Osteocyte (in vitro differentiated cells): ENCODE measurements at regions not wholly inside any gene's neighbourhood (a gene's known extent, or its start where the extent isn't known, plus 50 kb on each side); places are given as distances from the start of the nearest gene placed in this dataset.

Experiments
- DNase-seq: peaks from one replicate; pipeline ENCODE4 v3.0.0; 2021; ENCODE audit warnings: mixed read lengths; ENCODE audit not compliant: unreplicated experiment; ENCODE audit errors: extremely low spot score
- H3K27ac Mint-ChIP-seq: one replicate; pipeline ENCODE4 v1.8.0; 2021; ENCODE audit warnings: mild to moderate bottlenecking, mixed read lengths; ENCODE audit not compliant: unreplicated experiment
- H3K27me3 Mint-ChIP-seq: one replicate; pipeline ENCODE4 v1.8.0; 2021; ENCODE audit warnings: mixed read lengths; ENCODE audit not compliant: unreplicated experiment
- H3K36me3 Mint-ChIP-seq: one replicate; pipeline ENCODE4 v1.8.0; 2021; ENCODE audit warnings: mixed read lengths; ENCODE audit not compliant: unreplicated experiment
- H3K4me1 Mint-ChIP-seq: one replicate; pipeline ENCODE4 v1.8.0; 2021; ENCODE audit warnings: mixed read lengths; ENCODE audit not compliant: unreplicated experiment
- H3K4me3 Mint-ChIP-seq: one replicate; pipeline ENCODE4 v1.8.0; 2021; ENCODE audit warnings: mild to moderate bottlenecking, moderate library complexity, mixed read lengths; ENCODE audit not compliant: unreplicated experiment
- H3K9me3 Mint-ChIP-seq: one replicate; pipeline ENCODE4 v1.8.0; 2021; ENCODE audit warnings: mixed read lengths; ENCODE audit not compliant: unreplicated experiment
- CTCF ChIP-seq: fragments of 200-600 bp; sonication (generic); IDR thresholded peaks from 2 replicates; pipeline ENCODE4 v1.5.0; 2021; ENCODE audit warnings: antibody characterized with exemption, mild to moderate bottlenecking, moderate library complexity

GRCh38 chr11:55501014-55501413 is 53.3 kb upstream of the OR4C15 start:
- TF ChIP-seq CTCF, result no peak
- Mint-ChIP-seq H3K4me1 (no peaks in the 10 kb centered on the region), H3K36me3 (no peaks in the 10 kb centered on the region), H3K27ac (no peak overlapping the region), H3K27me3 (no peaks in the 10 kb centered on the region), H3K4me3 (no peak overlapping the region), H3K9me3 (peaks cover 56% of the 10 kb centered on the region)
- no peak for DNase-seq

- Mint-ChIP-seq H3K36me3 (no peaks in the 10 kb centered on the region), H3K27ac (no peak overlapping the region), H3K27me3 (no peaks in the 10 kb centered on the region), H3K4me1 (no peaks in the 10 kb centered on the region), H3K9me3 (peaks cover 53% of the 10 kb centered on the region), H3K4me3 (no peak overlapping the region)
- no peak for TF ChIP-seq CTCF
- no peak for DNase-seq
Observed at GRCh38 chr11:55503449-55503848, 50.8 kb upstream of the OR4C15 start.
